ENCODE measurements at regions not wholly inside any gene's neighbourhood (a gene's known extent, or its start where the extent isn't known, plus 50 kb on each side); places are given as distances from the start of the nearest gene placed in this dataset.

GRCh38 chr1:56215086-56215485, 364.3 kb downstream of the PLPP3 start:
- TF ChIP-seq CTCF (IDR thresholded peaks at IDR 0.05) (no peak), POLR2A (IDR thresholded peaks at IDR 0.05) (no peak)
